Adipocyte (in vitro differentiated cells): ENCODE measurements at regions not wholly inside any gene's neighbourhood (a gene's known extent, or its start where the extent isn't known, plus 50 kb on each side); places are given as distances from the start of the nearest gene placed in this dataset.
A peak's percentile ranks its signal among the peaks of the same experiment; 100 is the strongest.

Source experiments
- DNase-seq: peaks from one replicate; pipeline ENCODE4 v3.0.0-alpha.2; 2015; ENCODE audit warnings: low read depth
- H3K27me3 ChIP-seq: replicated peaks from 2 replicates; pipeline ENCODE4 v1.7.0; 2013; ENCODE audit warnings: mild to moderate bottlenecking, low read length, moderate library complexity; ENCODE audit not compliant: control insufficient read depth, insufficient read depth
- H3K36me3 ChIP-seq: 2 replicates; pipeline ENCODE4 v1.7.0; 2013; ENCODE audit warnings: low read length, mild to moderate bottlenecking, moderate library complexity; ENCODE audit not compliant: control insufficient read depth, insufficient read depth, severe bottlenecking
- H3K4me1 ChIP-seq: 2 replicates; pipeline ENCODE4 v1.7.0; 2013; ENCODE audit warnings: mild to moderate bottlenecking, low read length, moderate library complexity; ENCODE audit not compliant: control insufficient read depth, insufficient read depth
- H3K4me3 ChIP-seq: 2 replicates; pipeline ENCODE4 v1.7.0; 2013; ENCODE audit warnings: mild to moderate bottlenecking, low read length, moderate library complexity
- H3K9ac ChIP-seq: 2 replicates; pipeline ENCODE4 v1.7.0; 2013; ENCODE audit warnings: mild to moderate bottlenecking, low read length, moderate library complexity
- H3K9me3 ChIP-seq: 2 replicates; pipeline ENCODE4 v1.7.0; 2013; ENCODE audit warnings: mild to moderate bottlenecking, low read length, moderate library complexity; ENCODE audit not compliant: control insufficient read depth

- H3K36me3 ChIP-seq: no peaks in the 10 kb centered on the region
- no peaks in the 10 kb centered on the region for H3K27me3 ChIP-seq
- peaks cover 32% of the 10 kb centered on the region for H3K4me1 ChIP-seq
- H3K9ac ChIP-seq: peak overlapping the region; percentile 65
- H3K9me3 ChIP-seq: peaks cover 10% of the 10 kb centered on the region
- H3K4me3 ChIP-seq: peak overlapping the region; percentile 62
- DNase-seq: no peak
Observed at GRCh38 chr9:111163716-111164389, 125.6 kb upstream of the LPAR1 start.

DNA sequence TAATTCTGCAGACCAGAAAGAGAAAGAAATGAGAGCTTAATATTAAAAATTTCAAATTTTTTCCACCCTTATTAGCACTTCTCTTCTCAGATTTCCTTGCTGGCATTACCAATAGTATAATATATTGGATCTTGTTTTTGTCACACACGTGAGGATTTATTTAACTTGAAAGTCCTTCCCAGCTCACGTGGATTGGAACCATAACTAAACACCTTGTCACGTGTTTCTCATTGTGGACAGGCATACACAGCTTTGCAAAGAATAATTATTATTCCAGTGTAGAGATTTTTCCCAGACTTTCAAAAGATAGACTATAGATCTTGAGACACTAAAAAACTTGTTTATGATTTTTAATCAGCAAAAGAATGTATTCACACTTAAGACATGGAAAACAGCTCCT is 123.8 kb upstream of the LPAR1 start:
- no peak for DNase-seq
- H3K9ac ChIP-seq: no peak overlapping the region
- no peaks in the 10 kb centered on the region for H3K36me3 ChIP-seq
- no peak overlapping the region for H3K4me3 ChIP-seq
- H3K9me3 ChIP-seq: no peaks in the 10 kb centered on the region
- H3K27me3 ChIP-seq: no peaks in the 10 kb centered on the region
- H3K4me1 ChIP-seq: peaks cover 41% of the 10 kb centered on the region

- no peaks in the 10 kb centered on the region for H3K27me3 ChIP-seq
- H3K4me1 ChIP-seq: peaks cover 41% of the 10 kb centered on the region
- DNase-seq: peak; percentile 45
- H3K36me3 ChIP-seq: no peaks in the 10 kb centered on the region
- H3K9ac ChIP-seq: no peak overlapping the region
- H3K4me3 ChIP-seq: no peak overlapping the region
- no peaks in the 10 kb centered on the region for H3K9me3 ChIP-seq
Observed at GRCh38 chr9:111161015-111161415, 122.7 kb upstream of the LPAR1 start.

DNA sequence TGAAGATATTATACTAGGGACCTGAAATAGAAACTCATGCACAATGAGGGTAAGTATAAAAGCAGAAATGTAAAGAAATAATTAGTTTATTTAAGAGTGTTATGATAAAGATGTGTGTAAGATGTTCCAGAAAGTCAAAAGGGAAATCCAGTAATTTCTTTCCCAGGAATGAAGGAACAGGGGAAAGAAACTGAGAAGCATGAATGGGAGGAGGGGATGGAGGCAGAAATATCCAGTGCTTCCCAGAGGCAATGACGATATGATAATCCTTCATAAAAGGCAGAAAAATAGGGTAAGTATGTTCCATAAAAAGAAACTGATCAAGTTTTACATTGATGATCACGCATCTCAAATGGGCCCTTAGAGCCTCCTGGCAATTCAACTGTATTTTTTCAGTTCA is 120.7 kb upstream of the LPAR1 start:
- no peak overlapping the region for H3K9ac ChIP-seq
- no peak for DNase-seq
- no peak overlapping the region for H3K4me3 ChIP-seq
- no peaks in the 10 kb centered on the region for H3K9me3 ChIP-seq
- H3K36me3 ChIP-seq: no peaks in the 10 kb centered on the region
- H3K4me1 ChIP-seq: peaks cover 34% of the 10 kb centered on the region
- no peaks in the 10 kb centered on the region for H3K27me3 ChIP-seq

- Histone ChIP-seq H3K4me1 (peaks cover 29% of the 10 kb centered on the region), H3K27me3 (no peaks in the 10 kb centered on the region), H3K4me3 (no peak overlapping the region), H3K9me3 (no peaks in the 10 kb centered on the region), H3K36me3 (no peaks in the 10 kb centered on the region), H3K9ac (no peak overlapping the region)
- peak; percentile 75 for DNase-seq
Observed at GRCh38 chr9:111158363-111158762, 120.1 kb upstream of the LPAR1 start.

- no peak overlapping the region for H3K9ac ChIP-seq
- H3K9me3 ChIP-seq: no peaks in the 10 kb centered on the region
- H3K4me3 ChIP-seq: no peak overlapping the region
- peaks cover 31% of the 10 kb centered on the region for H3K4me1 ChIP-seq
- no peak for DNase-seq
- H3K36me3 ChIP-seq: no peaks in the 10 kb centered on the region
- no peaks in the 10 kb centered on the region for H3K27me3 ChIP-seq
Observed at GRCh38 chr9:111154081-111154562, 115.9 kb upstream of the LPAR1 start.

DNA sequence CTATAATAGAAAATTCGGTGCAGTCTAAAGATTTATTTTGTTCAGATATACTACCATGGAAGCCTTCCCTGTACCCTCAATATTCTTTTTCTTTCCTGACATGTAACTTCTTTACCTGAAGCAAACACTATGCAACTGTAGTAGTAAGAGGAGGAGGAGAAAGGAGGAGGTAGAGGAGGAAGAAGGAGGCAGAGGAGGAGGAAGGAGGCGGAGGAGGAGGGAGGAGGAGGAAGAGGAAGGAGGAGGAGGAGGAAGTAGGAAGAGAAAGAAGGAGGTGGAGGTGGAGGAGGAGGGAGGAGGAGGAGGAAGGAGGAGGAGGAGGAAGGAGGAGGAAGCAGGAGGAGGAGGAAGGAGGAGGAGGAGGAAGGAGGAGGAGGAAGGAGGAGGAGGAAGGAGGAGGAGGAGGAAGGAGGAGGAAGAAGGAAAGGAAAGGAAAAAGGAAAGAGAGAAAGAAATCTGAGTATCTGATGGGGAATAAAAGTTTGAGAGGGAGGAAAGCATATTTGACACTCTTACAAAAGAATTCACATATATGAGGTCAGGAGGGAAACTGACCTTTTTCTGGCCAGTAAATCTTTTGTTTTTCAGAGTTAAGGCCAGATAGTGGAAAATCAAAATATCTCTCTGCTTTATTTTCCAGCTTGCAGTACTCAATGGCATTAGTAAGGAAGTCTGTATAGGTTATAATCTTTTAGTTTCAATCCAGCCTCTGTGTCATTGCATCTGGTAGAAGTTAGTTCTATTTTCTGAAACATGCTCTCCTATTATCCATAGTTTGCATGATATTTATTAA is 114.5 kb upstream of the LPAR1 start:
- H3K9ac ChIP-seq: no peak overlapping the region
- no peak for DNase-seq
- no peaks in the 10 kb centered on the region for H3K27me3 ChIP-seq
- H3K36me3 ChIP-seq: no peaks in the 10 kb centered on the region
- no peak overlapping the region for H3K4me3 ChIP-seq
- H3K9me3 ChIP-seq: no peaks in the 10 kb centered on the region
- H3K4me1 ChIP-seq: peaks cover 29% of the 10 kb centered on the region

GRCh38 chr9:111151537-111151936 is 113.3 kb upstream of the LPAR1 start:
- Histone ChIP-seq H3K9ac (no peak overlapping the region), H3K36me3 (no peaks in the 10 kb centered on the region), H3K9me3 (no peaks in the 10 kb centered on the region), H3K27me3 (no peaks in the 10 kb centered on the region), H3K4me1 (peaks cover 29% of the 10 kb centered on the region), H3K4me3 (no peak overlapping the region)
- peak; percentile 23 for DNase-seq

DNA sequence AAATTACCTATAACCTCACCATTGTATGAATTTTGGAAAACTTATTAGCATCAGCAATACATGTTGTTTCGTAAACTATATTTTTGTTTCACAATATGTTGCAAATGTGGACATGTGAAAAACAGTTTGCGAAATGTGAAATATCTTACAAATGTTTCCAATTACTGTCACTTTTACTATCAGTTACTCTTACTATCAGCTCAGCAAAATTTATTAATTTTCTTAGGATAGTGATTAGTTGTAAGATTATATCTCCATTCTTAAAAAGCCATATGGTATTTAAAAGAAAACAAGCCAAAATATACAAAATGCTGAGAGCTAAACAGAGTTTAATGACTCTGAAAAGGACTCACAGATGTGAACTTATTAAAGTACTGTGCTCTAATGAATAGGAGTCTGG is 111.9 kb upstream of the LPAR1 start:
- H3K9ac ChIP-seq: peak overlapping the region; percentile 44
- no peaks in the 10 kb centered on the region for H3K9me3 ChIP-seq
- DNase-seq: peak; percentile 63
- H3K4me3 ChIP-seq: no peak overlapping the region
- H3K4me1 ChIP-seq: peaks cover 29% of the 10 kb centered on the region
- no peaks in the 10 kb centered on the region for H3K27me3 ChIP-seq
- no peaks in the 10 kb centered on the region for H3K36me3 ChIP-seq

DNA sequence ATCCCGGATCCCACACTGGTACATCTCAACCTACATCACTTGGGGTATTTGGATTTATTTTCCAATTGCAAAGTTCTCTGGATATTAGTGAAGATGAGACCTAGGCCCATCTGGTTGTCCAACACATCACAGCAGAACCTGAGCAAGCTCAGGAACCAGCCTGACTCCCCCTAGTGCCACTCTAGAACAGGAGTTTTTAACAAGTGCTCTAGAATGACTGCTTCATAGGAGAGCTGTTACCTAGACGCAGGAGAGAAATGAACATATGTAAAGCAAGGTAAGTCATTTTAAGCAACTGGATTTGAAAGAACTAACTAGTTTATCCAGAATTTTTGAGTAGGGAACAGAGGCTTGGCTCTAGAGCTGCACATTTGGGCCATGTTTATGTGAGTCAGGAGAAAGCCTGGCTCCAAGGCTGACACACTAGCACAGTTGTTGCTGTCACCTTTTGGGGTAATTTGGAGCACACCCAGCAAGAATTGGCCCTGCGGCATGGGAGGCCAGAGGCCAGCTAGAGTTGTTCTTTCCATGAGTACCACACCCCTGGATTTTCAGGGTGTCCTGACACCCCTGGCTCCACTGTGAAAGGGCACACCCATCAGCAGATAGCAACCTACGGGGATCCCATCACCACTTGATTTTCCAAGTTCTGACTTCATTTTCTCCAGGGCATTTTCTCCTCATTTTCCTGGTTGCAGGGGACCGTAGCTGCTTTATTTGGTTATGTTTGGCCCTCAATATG is 110.9 kb upstream of the LPAR1 start:
- H3K4me3 ChIP-seq: no peak overlapping the region
- no peak overlapping the region for H3K9ac ChIP-seq
- peaks cover 28% of the 10 kb centered on the region for H3K4me1 ChIP-seq
- DNase-seq: peak; percentile 11
- H3K27me3 ChIP-seq: no peaks in the 10 kb centered on the region
- no peaks in the 10 kb centered on the region for H3K9me3 ChIP-seq
- no peaks in the 10 kb centered on the region for H3K36me3 ChIP-seq
